ENCODE measurements at regions not wholly inside any gene's neighbourhood (a gene's known extent, or its start where the extent isn't known, plus 50 kb on each side); places are given as distances from the start of the nearest gene placed in this dataset.

DNA sequence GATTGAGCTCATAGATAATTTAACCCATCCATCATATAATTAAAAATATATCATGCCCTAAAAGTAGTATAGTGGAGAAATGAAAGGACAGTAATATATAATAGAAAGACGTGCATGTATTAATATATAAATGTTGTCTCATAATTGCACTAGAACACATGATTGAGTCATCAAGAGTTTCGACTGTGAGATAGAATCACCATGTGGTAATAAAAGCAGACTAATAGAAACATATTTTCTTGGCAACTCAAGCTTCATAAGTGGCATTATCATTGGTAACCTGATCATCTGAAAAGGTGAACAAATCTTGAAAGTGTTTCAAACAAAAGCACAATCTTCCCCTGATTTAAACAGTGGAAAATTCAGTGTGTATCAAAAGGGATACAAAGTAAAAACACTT, 188.8 kb downstream of the CYRIA start:
- no CpG with 5 or more reads among the region's 2 CpGs for WGBS, 2 experiments (ENCODE audit: extremely low coverage in 2 of 2, insufficient read length in 1 of 2)
- Histone ChIP-seq H2BK5ac (ENCODE audit: low read depth, low read length, poor library complexity, severe bottlenecking) (no peak overlapping the region), H3K9ac (ENCODE audit: low read depth, low read length) (no peak overlapping the region), H3K4me2 (ENCODE audit: low read depth, low read length) (no peak overlapping the region), H4K8ac (ENCODE audit: low read depth in 2 of 2, low read length in 2 of 2) (no peak overlapping the region), H4K5ac (ENCODE audit: low read depth, low read length) (no peak overlapping the region), H3K79me1 (ENCODE audit: low read depth in 1 of 2, low read length in 2 of 2) (no peaks in the 10 kb centered on the region), H3K27ac (ENCODE audit: insufficient read depth, low read length) (no peak overlapping the region), H2BK15ac (ENCODE audit: low read depth, low read length) (no peak overlapping the region), H3K27me3 (ENCODE audit: control insufficient read depth, insufficient read depth, low read length) (no peaks in the 10 kb centered on the region), H3K9me1 (ENCODE audit: insufficient read depth, low read length) (no peaks in the 10 kb centered on the region), H2AK5ac (ENCODE audit: low read depth, low read length) (no peak overlapping the region), H4K20me1 (ENCODE audit: insufficient read depth, low read length) (no peaks in the 10 kb centered on the region), H2BK20ac (ENCODE audit: low read depth, low read length) (no peak overlapping the region), H3K4ac (ENCODE audit: low read depth, low read length) (no peak overlapping the region), H3K4me3 (ENCODE audit: insufficient read depth, low read depth, low read length) (no peak overlapping the region), H4K91ac (ENCODE audit: insufficient read depth, low read depth, low read length) (no peak overlapping the region), H3K9me3 (ENCODE audit: control insufficient read depth, insufficient read depth, low read length) (peaks cover 13% of the 10 kb centered on the region), H2BK120ac (ENCODE audit: low read depth, low read length) (no peak overlapping the region), H3K4me1 (ENCODE audit: control insufficient read depth, insufficient read depth, low read length) (no peaks in the 10 kb centered on the region), H3K56ac (ENCODE audit: extremely low read depth, insufficient read depth, low read length) (no peak overlapping the region), H3K23ac (ENCODE audit: low read depth, low read length) (no peak overlapping the region), H3K14ac (replicated peaks; ENCODE audit: low read depth, low read length) (no peak overlapping the region), H2AK9ac (replicated peaks; ENCODE audit: low read depth, low read length, poor library complexity) (no peak overlapping the region), H2AFZ (replicated peaks; ENCODE audit: low read length, poor library complexity) (no peak overlapping the region), H3K36me3 (ENCODE audit: control insufficient read depth, insufficient read depth, low read length) (no peaks in the 10 kb centered on the region), H3K18ac (ENCODE audit: low read depth, low read length) (no peak overlapping the region)
- ATAC-seq (ENCODE audit: low read depth) (no peak), DNase-seq (no peak)
- in situ Hi-C loops (cut with MboI; ENCODE audit: low sequenced_read_pairs): no loop called here
- CTCF ChIA-PET: no interaction called here
- BruUV-seq (replicated peaks): no TSS peak
- POLR2A ChIA-PET (ENCODE audit: unreplicated experiment): no interaction called here
- TF ChIP-seq FOS (IDR thresholded peaks at IDR 0.05; ENCODE audit: low read depth, low read length) (no peak), CHD1 (IDR thresholded peaks at IDR 0.05; ENCODE audit: low read depth, low read length) (no peak), NFE2L2 (IDR thresholded peaks at IDR 0.05; ENCODE audit: low read depth, low read length) (no peak)
- TF ChIP-seq, protein P1, sequence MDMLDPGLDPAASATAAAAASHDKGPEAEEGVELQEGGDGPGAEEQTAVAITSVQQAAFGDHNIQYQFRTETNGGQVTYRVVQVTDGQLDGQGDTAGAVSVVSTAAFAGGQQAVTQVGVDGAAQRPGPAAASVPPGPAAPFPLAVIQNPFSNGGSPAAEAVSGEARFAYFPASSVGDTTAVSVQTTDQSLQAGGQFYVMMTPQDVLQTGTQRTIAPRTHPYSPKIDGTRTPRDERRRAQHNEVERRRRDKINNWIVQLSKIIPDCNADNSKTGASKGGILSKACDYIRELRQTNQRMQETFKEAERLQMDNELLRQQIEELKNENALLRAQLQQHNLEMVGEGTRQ (IDR thresholded peaks at IDR 0.05; ENCODE audit: low read depth, low read length): no peak
- intact Hi-C loops (cut with micrococcal nuclease): no loop called here
- dilution Hi-C loops (cut with HindIII; ENCODE audit: low sequenced_read_pairs, unreplicated experiment): no loop called here

All from IMR-90 (cell line).